Stimulated activated CD4-positive, alpha-beta T cell treated with anti-CD3 and anti-CD28 coated beads, Interleukin-12 subunit alpha, Interleukin-12 subunit beta, amount 100 ng/mL, for 48 hours (primary cell): ENCODE measurements at regions not wholly inside any gene's neighbourhood (a gene's known extent, or its start where the extent isn't known, plus 50 kb on each side); places are given as distances from the start of the nearest gene placed in this dataset.
A peak's percentile ranks its signal among the peaks of the same experiment; 100 is the strongest.

Experiments
- DNase-seq, 3 donors: peaks; one replicate each; pipeline ENCODE4 v3.0.0-alpha.2; 2020; ENCODE audit warnings: low read depth in 2 of 3, low spot score in 1 of 3

GRCh38 chr1:83689921-83690868 is 308.7 kb downstream of the TTLL7 start:
- no peak for DNase-seq

- DNase-seq: no peak
Measured at GRCh38 chr1:83682132-83682531, 316.8 kb downstream of the TTLL7 start.

GRCh38 chr1:83676106-83676505 is 322.8 kb downstream of the TTLL7 start:
- no peak for DNase-seq

- DNase-seq: no peak
Measured at GRCh38 chr1:83673312-83673711, 325.6 kb downstream of the TTLL7 start.

DNA sequence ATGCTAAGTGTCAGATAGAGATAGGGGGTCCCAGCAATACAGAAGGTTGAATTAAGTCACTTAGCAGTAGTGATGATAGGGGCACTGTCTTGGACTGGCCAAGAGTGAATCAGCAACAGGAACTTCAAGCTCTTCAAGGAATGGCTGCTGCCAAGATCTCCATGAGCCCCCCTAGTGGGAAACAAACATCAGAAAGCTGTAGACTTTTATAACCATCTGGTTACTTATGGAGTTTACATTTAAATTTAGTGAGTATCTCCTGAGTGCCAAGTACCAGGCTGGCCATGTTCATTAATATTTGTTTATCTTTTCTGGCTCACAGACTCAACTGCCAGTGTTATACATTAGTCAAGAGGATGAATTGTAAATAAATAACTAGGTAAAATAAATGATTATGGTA is 327.3 kb downstream of the TTLL7 start:
- no peak for DNase-seq

- DNase-seq: no peak
Measured at GRCh38 chr1:83670909-83671565, 327.9 kb downstream of the TTLL7 start.

DNA sequence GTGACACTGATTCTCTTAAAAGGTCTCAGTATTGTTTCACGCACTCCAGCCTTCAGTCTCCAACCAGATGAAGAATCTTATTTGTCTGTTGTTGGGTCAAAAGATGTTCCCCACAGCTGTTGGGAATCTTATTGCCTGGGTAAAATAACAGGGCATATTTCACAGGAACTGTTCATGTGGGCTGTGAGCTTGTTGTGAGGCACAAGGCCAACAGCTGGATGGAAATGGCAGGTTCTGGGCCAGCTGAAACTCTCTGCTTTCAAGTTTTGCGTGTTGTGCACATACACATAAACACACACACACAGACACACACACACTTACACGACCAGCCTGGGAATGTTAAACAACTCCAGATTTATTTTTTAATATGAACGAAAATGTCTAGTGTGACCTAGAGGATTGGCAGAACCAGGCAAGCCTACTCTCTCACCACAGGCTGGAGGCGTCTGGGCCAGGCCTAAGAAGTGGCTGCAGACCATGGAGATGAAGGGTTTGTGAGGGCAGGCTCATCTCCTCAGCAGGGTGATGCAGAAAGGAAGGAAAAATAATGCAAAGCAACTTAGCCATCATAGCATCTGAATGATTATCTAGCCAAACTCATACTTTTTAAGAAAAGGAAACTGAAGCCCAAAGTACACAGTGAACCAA is 357.0 kb downstream of the TTLL7 start:
- DNase-seq: no peak

- DNase-seq: no peak
Measured at GRCh38 chr1:83641206-83641658, 357.7 kb downstream of the TTLL7 start.

- no peak for DNase-seq
Measured at GRCh38 chr1:83639785-83640184, 359.1 kb downstream of the TTLL7 start.

GRCh38 chr1:83637586-83637985 is 361.3 kb downstream of the TTLL7 start:
- DNase-seq: no peak

GRCh38 chr1:83637009-83637408 is 361.9 kb downstream of the TTLL7 start:
- DNase-seq: no peak

GRCh38 chr1:83632906-83633305 is 366.0 kb downstream of the TTLL7 start:
- DNase-seq: peak; percentile 1 to 20 (median 15)

GRCh38 chr1:83631851-83632250 is 367.1 kb downstream of the TTLL7 start:
- no peak for DNase-seq

DNA sequence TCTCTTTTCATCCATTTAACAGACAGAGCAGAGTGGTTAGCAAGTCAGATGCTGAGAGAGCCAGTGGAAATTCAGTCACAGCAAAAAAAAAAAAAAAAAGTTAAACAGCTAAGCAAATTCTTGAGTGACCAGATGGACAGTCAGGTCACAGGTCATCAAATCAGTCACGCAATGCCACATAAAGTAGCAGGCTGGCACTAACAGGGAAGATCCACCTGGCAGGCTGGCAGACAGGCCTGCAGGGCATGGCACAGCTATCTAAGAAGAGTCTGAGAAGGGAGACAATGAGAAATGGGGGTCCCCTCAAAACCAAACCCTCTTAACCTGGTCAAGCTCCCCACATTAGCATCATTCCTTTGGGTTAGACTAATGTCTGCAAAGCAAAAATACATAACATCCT is 371.9 kb downstream of the TTLL7 start:
- no peak for DNase-seq

GRCh38 chr1:83626603-83627002 is 372.3 kb downstream of the TTLL7 start:
- DNase-seq: no peak

- DNase-seq: no peak
Measured at GRCh38 chr1:83625646-83626045, 373.3 kb downstream of the TTLL7 start.

DNA sequence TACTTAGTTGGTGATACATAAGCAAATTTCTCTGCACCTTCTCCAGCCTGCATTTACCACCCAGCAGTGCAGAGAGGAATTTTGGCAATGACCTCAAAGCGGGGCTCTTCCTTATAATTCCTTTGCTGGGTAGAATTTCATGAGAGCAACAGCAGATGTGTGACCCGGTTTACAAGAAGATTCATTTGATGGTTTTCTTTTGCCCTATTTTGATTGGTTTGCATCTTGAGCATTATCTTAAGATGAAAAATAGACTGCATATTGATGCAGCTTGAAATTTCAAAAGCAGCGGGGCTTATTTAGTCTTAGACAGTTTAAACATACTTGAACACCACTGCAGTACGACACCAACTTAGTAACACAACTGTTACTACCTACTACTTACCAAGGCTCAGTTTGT is 378.9 kb downstream of the TTLL7 start:
- DNase-seq: no peak

- DNase-seq: no peak
Measured at GRCh38 chr1:83619170-83619896, 379.6 kb downstream of the TTLL7 start.

DNA sequence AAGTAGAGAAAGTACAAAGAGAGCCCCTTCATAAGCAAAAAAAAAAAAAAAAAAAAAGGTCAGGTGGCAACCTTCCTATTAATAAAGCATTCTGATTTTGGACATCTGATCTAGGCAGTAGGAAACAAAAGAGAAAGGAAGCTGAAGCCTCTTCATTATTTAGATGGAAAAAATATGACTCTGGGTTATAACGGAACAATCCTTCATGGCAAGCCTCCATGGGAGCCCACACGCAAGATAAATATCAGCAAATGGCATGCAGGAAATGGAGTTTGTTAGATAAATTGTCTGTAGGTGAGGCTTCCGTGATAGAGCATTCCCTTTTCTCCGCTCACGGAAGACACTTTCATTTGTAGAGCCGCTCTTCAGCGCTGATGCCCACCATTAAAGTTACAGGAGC is 381.0 kb downstream of the TTLL7 start:
- no peak for DNase-seq

DNA sequence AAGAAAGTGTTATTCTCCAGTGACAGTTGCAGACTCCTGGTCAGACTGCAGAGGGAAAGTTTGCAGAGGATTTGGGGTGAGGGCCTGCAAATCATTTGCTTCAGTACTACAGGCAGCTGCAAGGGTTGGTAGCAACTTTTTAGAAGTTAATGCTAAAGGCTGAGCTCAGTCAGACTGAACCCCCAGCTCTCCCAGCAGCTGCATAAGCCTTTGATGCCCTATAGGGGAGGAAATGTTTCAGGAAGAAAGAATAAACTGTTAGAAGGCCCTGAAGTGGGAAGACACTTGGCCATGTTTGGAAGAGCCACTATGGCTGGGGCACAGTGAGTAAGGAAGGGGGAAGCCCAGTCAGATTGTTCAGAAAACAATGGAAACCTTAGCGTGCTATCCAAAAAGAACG is 383.6 kb downstream of the TTLL7 start:
- DNase-seq: no peak

- DNase-seq: no peak
Measured at GRCh38 chr1:83606416-83606955, 392.4 kb downstream of the TTLL7 start.
